NT2/D1 (cell line): ENCODE measurements at regions not wholly inside any gene's neighbourhood (a gene's known extent, or its start where the extent isn't known, plus 50 kb on each side); places are given as distances from the start of the nearest gene placed in this dataset.

ENCODE experiments used
- DNase-seq: peaks from one replicate; pipeline ENCODE4 v3.0.0-alpha.2; 2011; ENCODE audit warnings: low read depth, low spot score
- H3K27me3 ChIP-seq: 2 replicates; pipeline ENCODE4 v1.6.0; 2011; ENCODE audit warnings: mild to moderate bottlenecking; ENCODE audit not compliant: insufficient read length, insufficient read depth
- H3K36me3 ChIP-seq: 2 replicates; pipeline ENCODE4 v1.6.1; 2011; ENCODE audit warnings: mild to moderate bottlenecking, low read length, mixed read lengths; ENCODE audit not compliant: insufficient read depth, insufficient read length
- H3K4me1 ChIP-seq: 2 replicates; pipeline ENCODE4 v1.5.1; 2011; ENCODE audit not compliant: insufficient read depth, insufficient read length
- H3K4me3 ChIP-seq: 2 replicates; pipeline ENCODE4 v1.5.1; 2011; ENCODE audit warnings: low read depth; ENCODE audit not compliant: insufficient read length
- H3K9ac ChIP-seq: 2 replicates; pipeline ENCODE4 v1.6.0; 2011; ENCODE audit warnings: low read depth; ENCODE audit not compliant: insufficient read length
- H3K9me3 ChIP-seq: 2 replicates; pipeline ENCODE4 v1.5.1; 2011; ENCODE audit warnings: mild to moderate bottlenecking, low read length; ENCODE audit not compliant: insufficient read depth
- SUZ12 ChIP-seq: IDR thresholded peaks from 2 replicates; pipeline ENCODE4 v1.6.1; 2011; ENCODE audit not compliant: insufficient read length, insufficient read depth; ENCODE audit errors: extremely low read depth
- YY1 ChIP-seq: IDR thresholded peaks from 2 replicates; pipeline ENCODE4 v1.6.1; 2011; ENCODE audit not compliant: insufficient read length, insufficient read depth
- ZNF274 ChIP-seq: IDR thresholded peaks from 2 replicates; pipeline ENCODE4 v1.6.1; 2011; ENCODE audit warnings: mild to moderate bottlenecking, low read depth, low read length

- no peaks in the 10 kb centered on the region for H3K27me3 ChIP-seq
- no peak overlapping the region for H3K9ac ChIP-seq
- no peak for DNase-seq
- H3K4me1 ChIP-seq = no peaks in the 10 kb centered on the region
- no peaks in the 10 kb centered on the region for H3K9me3 ChIP-seq
- no peak for TF ChIP-seq SUZ12
- TF ChIP-seq ZNF274 = no peak
- TF ChIP-seq YY1 = no peak
- H3K36me3 ChIP-seq = no peaks in the 10 kb centered on the region
- no peak overlapping the region for H3K4me3 ChIP-seq
Measured at GRCh38 chr6:8831366-8832152, 396.2 kb upstream of the SLC35B3 start.

DNA sequence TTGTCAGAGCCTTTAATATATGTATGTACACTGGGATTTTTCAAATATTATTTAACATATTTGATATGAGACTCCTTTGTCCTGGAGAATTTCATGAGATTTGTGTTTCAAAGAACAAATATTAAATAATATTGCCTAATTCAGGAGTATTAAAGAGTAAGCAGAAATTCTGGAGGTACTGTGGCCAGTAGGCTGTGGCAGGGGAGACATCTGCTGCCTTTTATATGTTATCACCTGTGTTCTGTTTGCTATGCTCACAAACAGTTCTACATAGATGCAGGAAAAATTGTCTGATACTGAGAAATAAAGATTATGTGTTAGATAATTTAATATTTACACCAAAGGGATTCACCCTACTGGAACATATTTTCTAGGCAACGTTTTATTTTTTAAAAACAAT lies 395.4 kb upstream of the SLC35B3 start:
- Histone ChIP-seq H3K9me3 (no peaks in the 10 kb centered on the region), H3K4me1 (no peaks in the 10 kb centered on the region), H3K36me3 (no peaks in the 10 kb centered on the region), H3K4me3 (no peak overlapping the region), H3K27me3 (no peaks in the 10 kb centered on the region), H3K9ac (no peak overlapping the region)
- TF ChIP-seq SUZ12 (no peak), ZNF274 (no peak)
- no peak for DNase-seq

DNA sequence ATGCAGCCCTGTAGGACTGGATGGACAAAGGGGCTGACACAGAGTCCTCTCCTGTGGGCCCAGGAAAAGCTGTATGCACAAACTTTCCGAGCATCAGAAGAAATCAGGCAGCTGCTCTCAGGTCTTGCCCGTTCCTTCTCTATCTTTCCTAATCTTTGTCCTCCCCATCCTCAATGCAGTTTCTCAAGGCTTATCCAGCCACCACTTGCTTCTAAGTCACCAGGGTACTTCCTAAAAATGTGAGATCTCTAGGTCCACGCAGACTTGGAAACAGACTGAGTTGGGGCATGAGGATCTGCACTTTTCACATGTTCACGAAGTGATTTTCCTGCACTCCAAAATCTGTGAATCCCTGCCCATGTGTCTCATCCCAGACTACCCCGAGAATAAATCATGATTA lies 394.5 kb upstream of the SLC35B3 start:
- Histone ChIP-seq H3K36me3 (no peaks in the 10 kb centered on the region), H3K9me3 (no peaks in the 10 kb centered on the region), H3K9ac (no peak overlapping the region), H3K27me3 (no peaks in the 10 kb centered on the region), H3K4me3 (no peak overlapping the region), H3K4me1 (no peaks in the 10 kb centered on the region)
- DNase-seq = no peak
- TF ChIP-seq SUZ12 (no peak), YY1 (no peak), ZNF274 (no peak)

GRCh38 chr6:8829296-8829695 lies 394.0 kb upstream of the SLC35B3 start:
- TF ChIP-seq SUZ12 = no peak
- TF ChIP-seq ZNF274 = no peak
- no peak for TF ChIP-seq YY1
- Histone ChIP-seq H3K36me3 (no peaks in the 10 kb centered on the region), H3K4me1 (no peaks in the 10 kb centered on the region), H3K9me3 (no peaks in the 10 kb centered on the region), H3K27me3 (no peaks in the 10 kb centered on the region), H3K4me3 (no peak overlapping the region), H3K9ac (no peak overlapping the region)
- no peak for DNase-seq

DNA sequence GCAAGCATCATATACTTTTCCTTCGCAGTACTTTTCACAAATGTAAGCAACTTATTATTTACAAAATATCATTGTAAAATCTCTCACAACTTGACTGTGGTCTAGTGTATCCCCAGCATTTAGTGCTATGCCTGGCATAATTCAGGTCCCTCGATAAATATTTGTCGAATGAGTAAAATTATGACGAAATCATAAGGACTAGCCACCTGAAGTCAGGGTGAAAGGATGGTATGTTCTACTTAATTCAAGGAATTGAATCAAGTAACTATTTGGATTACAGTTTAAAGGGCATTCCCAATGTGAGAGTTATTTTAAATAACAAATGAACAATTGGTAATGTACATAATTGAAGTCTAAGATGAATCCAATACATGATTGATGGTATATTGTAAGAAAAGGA lies 393.0 kb upstream of the SLC35B3 start:
- no peak overlapping the region for H3K4me3 ChIP-seq

DNA sequence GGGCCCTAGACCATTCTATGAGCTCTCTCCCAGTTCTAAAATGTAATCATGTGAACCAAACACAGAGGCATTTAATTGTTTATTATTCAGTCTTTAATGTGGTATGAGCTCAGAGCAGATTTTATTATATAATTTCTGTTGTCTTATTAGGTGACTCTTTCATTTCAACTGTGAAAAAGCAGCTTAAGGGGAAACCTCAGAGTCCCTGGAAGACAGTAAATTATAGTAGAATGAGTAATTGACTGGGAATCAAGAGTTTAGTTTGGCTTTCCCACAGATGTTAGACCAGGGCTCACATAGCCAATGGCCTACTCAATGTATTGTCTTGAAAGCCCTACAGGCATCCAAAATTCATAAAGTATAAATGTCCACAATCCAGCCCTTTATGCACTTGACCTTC lies 390.4 kb upstream of the SLC35B3 start:
- H3K36me3 ChIP-seq = no peaks in the 10 kb centered on the region
- no peaks in the 10 kb centered on the region for H3K4me1 ChIP-seq
- H3K9me3 ChIP-seq = no peaks in the 10 kb centered on the region
- no peaks in the 10 kb centered on the region for H3K27me3 ChIP-seq
- H3K4me3 ChIP-seq = no peak overlapping the region
- no peak for DNase-seq
- TF ChIP-seq ZNF274 = no peak
- TF ChIP-seq YY1 = no peak
- no peak for TF ChIP-seq SUZ12
- H3K9ac ChIP-seq = no peak overlapping the region

More for the DNA sequence above, 393.0 kb upstream of the SLC35B3 start:
- Histone ChIP-seq H3K9ac (no peak overlapping the region), H3K9me3 (no peaks in the 10 kb centered on the region), H3K4me1 (no peaks in the 10 kb centered on the region), H3K27me3 (no peaks in the 10 kb centered on the region), H3K36me3 (no peaks in the 10 kb centered on the region)
- no peak for DNase-seq
- TF ChIP-seq SUZ12 (no peak), ZNF274 (no peak), YY1 (no peak)

DNA sequence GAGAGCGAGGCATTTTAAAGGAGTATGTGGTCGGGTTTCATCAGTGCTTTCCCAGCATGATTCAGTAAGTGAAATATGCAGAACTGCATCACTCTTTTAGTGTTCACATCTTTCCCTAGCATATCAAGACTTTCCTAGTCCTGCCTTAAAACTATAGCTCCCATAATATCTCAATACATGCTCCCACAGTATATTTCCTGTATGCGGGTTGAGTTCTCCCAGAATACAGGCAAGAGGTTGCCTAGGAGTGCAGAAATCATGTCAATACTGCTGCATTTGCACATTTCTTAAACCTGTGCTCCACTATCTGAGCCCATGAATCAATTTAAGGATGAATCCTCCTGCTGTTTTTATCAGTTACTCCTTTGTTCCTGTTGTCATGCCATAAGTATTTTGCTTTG lies 386.6 kb upstream of the SLC35B3 start:
- no peaks in the 10 kb centered on the region for H3K36me3 ChIP-seq
- TF ChIP-seq YY1 (no peak), SUZ12 (no peak), ZNF274 (no peak)
- H3K9ac ChIP-seq = no peak overlapping the region
- no peak overlapping the region for H3K4me3 ChIP-seq
- no peaks in the 10 kb centered on the region for H3K4me1 ChIP-seq
- no peaks in the 10 kb centered on the region for H3K9me3 ChIP-seq
- no peaks in the 10 kb centered on the region for H3K27me3 ChIP-seq
- DNase-seq = no peak

DNA sequence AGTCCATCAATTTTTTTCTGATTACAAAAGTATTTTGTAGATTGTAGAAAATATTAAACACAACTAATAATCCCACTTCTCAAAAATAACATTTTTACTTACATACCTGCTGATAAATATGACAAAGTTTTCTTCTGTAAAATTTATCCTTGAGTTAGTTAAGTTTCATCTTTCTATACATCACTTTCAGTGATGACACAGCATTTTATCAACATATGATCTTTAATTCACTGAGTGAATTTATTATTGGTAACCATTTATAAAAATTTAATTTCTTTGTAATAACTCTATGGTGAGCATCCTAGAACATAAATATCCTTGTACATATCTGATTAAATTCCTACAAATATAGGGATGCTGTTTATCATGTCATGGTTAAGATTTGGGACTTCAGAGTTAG lies 385.0 kb upstream of the SLC35B3 start:
- no peak for DNase-seq
- TF ChIP-seq SUZ12 = no peak
- TF ChIP-seq ZNF274 = no peak
- no peak for TF ChIP-seq YY1
- H3K4me1 ChIP-seq = no peaks in the 10 kb centered on the region
- no peak overlapping the region for H3K4me3 ChIP-seq
- no peak overlapping the region for H3K9ac ChIP-seq
- H3K27me3 ChIP-seq = no peaks in the 10 kb centered on the region
- H3K36me3 ChIP-seq = no peaks in the 10 kb centered on the region
- H3K9me3 ChIP-seq = no peaks in the 10 kb centered on the region
